GM19025 (cell line): ENCODE measurements at regions not wholly inside any gene's neighbourhood (a gene's known extent, or its start where the extent isn't known, plus 50 kb on each side); places are given as distances from the start of the nearest gene placed in this dataset.

ENCODE experiments used
- ATAC-seq: cut with Tn5 transposase; IDR thresholded peaks from one replicate; pipeline ENCODE4 v1.9.1; 2021; ENCODE audit warnings: mild to moderate bottlenecking, low read depth, moderate library complexity; ENCODE audit not compliant: unreplicated experiment

DNA sequence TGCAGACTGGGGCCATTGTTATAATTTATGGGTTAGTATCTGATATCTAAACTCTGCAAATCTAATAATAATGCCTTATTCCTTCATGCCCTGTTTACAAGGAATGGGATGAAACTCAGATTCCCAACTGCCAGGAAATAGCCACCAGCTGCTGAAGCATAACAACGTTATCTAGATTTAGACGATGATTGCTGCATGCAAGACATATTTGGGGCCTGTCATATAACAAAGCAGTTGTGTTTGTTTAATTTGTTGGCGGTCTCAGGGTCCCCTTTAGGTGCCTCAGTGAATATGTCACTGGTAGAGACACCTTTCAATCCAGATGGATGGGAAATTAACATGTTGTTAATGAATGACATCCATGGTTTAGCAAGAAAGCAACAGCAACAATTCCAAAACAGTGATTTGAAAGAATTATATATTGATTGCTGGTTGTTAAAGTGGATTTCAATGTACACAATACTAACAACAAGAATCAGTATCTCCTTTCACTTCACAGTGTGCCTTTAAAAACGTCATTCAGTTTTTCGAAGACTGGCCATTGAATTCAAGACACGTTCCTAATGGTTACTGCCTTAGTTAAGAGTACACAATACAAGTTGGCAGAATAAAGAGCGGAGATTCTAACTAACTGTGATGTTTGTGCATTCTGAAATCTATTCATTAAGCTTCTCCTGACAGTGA is 860.6 kb upstream of the CELF2 start:
- ATAC-seq: no peak

DNA sequence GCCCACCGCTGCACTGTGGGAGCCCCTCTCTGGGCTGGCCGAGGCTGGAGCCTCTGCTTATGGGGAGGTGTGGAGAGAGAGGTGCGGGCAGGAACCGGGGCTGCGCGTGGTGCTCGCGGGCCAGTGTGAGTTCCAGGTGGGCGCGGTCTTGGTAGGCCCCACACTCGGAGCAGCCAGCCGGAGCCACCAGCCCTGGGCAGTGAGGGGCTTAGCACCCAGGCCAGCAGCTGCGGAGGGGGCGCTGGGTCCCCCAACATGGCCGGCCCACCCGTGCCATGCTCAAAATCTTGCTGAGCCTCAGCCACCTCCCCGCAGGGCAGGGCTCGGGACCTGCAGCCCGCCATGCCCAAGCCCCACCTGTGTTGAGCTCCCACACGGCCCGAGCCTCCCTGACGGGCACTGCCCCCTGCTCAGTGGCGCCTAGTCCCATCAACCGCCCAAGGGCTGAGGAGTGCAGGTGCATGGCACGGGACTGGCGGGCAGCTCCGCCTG is 856.8 kb upstream of the CELF2 start:
- no peak for ATAC-seq

DNA sequence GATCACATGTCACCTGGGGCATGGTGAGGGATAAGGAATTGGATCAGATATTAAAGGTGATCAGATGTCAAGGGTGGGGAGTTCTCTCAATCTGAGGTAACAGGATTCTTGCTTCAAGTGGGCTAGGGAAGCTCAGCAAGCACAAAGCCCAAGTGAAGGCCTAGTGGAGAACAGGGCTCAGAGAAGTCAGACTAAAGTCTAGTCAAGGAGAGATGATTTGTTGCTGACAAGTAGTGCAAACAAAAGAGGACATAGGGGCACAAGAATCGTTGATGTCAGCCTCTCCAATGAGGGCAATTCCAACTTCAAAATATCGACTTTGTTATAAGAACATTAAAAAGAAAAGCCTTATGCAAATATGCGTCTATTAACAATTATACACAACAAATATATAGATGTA is 852.8 kb upstream of the CELF2 start:
- ATAC-seq: no peak

DNA sequence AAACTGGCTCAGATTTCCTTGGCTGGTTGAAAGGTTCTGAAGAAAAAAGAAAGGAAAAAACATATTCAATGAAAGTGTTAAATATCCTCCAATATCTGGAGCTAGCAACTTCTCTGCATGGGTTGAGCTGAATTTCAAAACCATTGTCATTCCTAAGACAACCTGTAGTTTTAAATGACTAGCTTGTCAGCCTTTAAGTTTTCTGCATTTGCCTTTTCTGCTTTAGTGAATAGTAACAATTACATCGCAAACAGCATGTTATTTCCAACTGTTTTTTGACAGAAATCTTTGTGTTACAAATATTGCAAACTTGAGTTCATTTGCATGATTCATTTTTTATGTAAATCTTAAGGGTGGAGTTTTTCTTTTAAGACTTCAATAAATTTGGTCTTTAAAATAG is 852.3 kb upstream of the CELF2 start:
- no peak for ATAC-seq

DNA sequence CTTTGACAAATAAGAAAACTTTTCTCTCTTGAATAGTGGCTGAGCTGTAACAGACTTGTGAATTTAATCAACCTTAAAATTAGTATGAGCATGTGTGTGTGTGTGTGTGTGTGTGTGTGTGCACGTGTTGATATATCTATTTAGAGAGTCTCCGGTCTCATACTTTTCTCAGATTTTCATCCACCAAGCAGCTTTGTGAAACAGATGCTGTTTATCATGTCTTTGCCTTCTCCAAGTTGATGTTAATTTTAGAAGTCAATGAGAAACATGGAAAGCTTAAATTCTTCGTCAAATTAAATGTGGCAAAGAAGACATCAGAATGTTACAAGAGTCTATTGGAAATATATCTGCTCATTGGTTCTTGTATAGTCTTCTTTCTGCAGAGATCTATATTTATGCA is 839.2 kb upstream of the CELF2 start:
- ATAC-seq: no peak

DNA sequence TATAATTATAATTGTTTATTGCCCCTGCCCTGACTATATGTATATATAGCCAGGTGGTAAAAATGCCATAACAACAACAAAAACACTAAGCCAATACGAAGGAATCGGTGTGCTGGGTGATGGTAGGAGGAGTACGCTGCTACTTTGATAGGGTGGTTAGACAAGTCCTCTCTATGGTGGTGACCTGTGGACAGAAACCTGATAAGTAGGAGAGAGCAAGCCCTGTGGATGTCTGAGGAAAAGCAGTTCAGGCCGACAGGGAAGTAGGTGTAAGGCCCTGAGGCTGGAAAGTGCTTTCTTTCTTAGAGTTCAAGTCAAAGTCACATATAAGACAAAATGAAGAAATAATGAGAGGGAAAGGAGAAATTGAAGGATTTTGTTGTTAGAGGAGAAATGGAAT is 823.8 kb upstream of the CELF2 start:
- no peak for ATAC-seq

DNA sequence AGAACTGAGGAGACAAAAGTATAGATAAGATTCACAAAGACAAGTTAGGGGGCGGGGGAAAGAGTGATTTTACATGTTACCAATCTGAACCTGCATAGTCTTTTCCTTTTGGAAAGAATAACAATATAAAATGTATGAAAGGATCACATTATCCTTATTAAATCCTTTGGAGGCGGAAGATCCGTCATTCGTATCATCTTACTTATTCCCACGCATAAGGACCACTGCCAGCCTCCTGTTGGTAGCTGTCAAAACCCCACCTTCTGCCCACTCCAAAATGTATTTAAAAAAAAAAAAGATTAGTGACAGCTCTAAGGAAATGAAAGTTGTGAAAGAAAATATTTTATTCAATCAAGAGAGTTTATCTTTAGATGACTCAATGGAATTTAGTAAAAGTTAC is 821.0 kb upstream of the CELF2 start:
- ATAC-seq: no peak

DNA sequence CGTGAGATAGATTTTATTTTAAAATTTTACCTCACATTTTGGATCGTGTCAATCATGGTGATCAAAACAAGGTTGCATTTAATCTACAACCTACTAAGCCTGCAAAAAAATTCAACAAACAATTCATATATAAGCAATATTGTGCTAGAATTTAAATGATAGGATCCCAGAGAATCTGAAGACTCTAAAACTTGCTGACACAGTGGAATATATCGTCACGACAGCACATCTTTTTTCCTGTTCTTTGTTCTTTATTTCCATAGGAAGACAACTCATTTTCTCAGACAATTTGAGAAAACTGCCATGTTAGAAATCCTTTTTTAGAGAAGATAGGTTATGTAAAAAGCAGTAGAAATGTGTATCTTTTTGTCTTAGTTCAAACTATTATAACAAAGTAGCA is 820.2 kb upstream of the CELF2 start:
- ATAC-seq: no peak

DNA sequence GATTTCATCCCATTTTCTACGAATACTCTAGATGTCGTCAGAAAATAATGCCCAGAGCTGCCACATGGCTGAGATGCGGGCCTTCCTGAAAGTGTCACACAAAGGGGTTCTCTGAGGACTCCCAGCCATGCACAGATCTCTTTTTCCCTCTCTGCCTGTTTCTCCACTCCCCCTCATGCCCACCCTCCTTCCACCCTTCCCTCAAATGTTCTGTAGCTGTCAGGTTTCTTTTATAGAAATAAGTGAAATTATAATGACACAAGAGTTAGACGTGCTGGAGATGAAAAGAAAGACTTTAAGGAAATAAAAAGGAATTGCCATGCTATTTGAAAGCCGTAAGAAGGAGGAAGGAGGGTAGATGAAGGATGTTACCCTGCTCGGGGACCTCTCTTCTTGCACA is 819.3 kb upstream of the CELF2 start:
- ATAC-seq: no peak

DNA sequence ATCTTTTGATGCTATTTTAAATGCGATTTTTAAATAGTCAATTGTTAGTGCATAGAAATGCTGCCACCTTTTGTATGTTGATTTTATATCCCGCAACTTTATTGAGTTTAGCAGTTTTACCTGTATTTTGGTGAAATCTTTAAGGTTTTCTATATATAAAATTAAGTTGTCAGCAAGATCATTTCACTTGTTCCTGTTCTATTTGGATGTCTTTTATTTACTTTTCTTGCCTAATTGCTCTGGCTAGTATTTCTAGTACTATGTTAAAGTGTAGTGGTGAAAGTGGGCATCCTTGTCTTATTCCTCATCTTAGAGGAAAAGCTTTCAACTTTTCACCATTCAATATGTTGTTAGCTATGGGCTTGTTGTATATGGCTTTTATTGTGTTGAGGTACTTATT is 813.3 kb upstream of the CELF2 start:
- no peak for ATAC-seq

DNA sequence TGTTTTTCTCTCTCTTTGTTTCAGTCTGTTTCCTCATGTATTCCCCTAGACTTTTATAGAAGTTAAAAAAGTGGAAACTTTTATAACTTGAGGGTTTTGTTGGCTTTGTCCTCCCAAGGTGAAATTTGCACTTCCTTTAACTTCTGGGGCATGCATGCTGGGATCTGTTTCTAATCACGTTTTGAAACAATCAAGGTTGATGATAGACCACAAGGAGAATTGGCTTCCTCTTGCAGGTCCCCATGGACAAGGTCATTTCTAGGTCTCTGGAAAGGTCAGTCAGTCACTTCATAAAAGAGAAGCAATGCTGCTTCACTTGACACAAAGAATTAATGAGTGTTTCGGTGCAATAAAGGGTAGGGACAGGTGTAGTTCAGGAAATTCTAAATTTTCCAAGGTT is 811.8 kb upstream of the CELF2 start:
- no peak for ATAC-seq

DNA sequence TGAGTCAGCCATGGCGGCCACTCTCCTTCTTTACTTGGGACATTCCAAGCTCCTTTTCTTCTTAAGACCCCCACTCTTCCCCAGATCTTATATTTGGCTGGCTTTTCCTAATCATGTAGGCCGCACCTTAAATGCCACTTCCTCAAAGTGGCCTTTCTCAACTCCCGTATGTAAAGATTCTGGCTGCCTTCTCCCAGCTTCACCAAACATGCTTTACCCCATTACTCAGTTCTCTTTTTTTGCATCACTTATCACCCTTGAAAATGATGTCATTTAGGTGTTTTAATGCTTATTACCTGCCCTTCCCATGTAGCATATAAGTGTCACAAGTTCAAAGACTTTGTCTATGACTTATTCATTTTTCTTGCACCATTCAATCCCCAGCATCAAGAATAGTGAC is 810.1 kb upstream of the CELF2 start:
- ATAC-seq: no peak

DNA sequence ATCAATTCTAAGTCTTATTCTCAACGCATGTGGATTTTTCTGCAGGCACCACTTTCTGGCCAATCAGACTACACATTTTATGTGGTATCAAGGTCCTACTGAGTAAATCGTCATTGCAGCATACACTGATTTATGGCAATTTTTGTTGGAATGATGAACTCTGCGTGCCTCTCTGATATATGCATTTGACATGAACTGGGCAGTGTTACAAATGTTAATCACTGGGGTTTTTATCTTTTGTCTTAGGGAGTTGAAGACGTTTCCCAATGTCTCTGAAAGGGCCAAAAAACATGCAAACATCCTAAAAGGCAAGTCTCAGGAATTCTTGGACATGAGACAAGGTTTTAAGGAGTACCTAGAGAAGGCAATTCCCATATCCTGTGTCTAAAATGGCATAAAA is 809.5 kb upstream of the CELF2 start:
- no peak for ATAC-seq

DNA sequence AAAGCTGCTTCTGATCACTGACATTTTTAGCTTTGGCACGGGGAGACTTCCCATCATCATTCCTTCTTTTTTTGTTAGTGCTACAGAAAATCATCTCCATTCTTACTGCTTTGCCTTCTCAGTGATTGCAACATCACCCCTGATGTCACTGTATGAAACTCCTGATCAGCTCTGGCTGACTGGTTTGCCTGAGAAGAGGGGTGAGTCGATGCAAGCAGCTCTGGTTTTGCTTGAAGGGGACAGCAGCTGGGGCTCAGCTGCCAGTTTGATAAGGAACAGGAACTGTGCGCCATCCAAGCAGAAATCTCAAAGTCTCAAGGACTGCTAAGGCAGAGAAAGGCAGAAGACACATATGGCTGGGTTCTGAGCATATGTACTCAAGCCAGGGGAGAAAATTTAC is 808.5 kb upstream of the CELF2 start:
- no peak for ATAC-seq

DNA sequence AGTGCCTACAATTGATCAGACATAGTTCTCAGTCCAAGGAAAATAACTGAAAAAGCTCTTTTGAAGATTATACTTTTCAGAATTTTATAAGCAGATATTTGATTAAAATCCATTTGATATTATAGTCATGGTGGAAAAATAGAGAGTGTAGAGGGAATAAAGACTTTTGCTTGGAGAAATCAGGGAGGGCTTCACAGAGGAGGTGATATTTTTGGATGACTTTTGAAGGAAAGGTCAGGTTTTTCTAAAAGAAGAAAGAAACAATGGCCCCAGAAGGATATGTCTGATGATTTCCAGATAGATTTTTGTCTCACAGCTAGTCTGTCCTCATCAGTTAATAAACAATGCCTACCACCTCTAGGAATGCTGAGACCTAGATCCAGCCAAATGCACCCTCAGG is 806.3 kb upstream of the CELF2 start:
- ATAC-seq: no peak

DNA sequence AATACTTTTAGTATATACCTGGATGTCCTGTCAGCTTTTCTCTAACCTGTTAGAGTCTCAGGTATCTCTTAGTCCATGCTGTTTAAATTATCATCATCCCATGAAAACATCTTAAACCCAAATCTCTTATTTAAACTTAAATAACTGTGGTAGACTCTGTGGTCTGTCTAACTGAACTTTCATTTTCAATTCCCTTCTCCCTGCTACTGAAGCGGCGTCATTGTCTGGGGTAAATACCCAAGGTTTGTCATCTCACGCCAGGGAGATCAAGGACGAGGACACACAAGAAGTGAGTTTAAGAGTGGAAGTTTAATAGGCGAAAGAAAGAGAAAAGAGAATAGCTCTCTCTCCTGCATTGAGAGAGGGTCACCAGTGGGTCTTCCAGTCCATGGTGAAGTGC is 804.4 kb upstream of the CELF2 start:
- ATAC-seq: no peak

DNA sequence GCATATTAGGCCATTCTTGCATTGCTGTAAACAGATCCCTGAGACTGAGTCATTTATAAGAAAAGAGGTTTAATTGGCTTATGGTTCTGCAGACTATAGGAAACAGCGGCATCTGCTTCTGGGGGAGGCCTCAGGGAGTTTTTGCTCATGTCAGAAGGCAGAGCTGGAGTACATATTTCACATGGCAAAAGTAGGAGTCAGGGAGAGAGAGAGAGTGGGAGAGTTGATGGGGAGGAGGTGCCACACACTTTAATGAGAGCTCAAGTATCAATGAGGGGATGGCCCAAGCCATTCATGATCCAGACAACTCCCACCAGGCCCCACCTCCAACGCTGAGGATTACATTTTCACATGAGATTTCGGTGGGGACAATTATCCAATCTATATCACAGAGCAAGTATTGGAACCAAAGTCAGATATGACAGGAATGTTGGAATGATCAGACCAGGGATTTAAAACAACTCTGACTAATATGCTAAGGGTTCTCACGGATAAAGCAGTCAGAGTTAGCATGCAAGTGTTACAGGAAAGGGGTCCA is 795.3 kb upstream of the CELF2 start:
- ATAC-seq: no peak

DNA sequence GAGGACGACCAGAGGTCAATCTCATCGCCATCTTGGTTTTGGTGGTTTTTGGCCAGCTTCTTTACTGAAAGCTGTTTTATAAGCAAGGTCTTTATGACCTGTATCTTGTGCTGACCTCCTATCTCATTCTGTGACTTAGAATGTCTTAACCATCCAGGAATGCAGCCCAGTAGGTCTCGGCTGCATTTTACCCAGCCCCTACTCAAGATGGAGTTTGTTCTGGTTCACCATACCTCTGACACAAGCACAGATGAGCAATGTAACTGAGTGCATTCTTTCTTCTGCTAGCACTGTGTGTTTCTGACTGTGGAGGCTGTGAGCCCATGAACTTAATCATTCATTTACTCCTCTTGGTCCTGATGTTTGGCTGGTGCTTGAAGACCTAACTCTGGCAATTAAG is 794.5 kb upstream of the CELF2 start:
- no peak for ATAC-seq

DNA sequence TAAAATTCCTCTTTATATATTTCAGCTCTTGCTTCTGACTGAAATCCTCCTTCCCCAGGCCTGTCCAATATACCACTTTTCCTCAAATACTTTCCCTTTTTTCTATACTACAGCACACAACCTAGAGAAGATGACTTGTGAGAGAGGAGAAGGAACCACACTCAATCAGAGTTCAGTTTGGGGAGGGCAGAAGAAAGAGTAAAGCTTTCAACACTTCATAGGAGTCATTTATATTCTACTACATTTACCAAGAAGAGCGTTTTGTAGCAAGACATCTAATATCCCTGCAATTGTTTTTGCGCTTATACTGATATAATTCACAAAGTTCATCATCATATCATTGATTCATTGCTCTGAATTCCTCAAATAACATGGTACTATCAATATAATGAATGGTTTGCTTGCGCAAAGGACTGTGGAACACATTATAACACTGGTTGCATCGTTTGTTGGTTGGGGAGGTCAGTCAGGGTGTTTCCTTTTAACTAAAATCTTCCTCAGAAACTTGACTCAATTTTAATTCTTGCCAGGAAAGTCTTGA is 792.5 kb upstream of the CELF2 start:
- ATAC-seq: no peak

DNA sequence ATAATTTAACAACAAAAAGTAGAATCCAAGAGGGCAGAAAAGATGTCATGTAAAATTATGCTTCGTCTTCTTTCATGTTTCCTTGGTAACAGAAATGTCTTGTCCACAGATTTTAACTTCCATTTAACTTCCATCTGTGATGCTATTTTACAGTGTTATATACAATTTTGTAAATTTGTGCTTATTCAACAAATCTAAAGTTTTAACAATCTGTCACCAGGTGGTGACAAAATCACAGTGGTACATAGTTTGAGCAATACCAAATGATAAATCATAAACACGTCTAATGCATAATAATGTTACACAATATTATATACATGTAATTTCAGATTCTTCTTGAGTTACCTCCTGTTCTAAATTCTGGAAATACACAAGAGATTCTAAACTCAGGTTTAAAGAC is 784.4 kb upstream of the CELF2 start:
- ATAC-seq: no peak

DNA sequence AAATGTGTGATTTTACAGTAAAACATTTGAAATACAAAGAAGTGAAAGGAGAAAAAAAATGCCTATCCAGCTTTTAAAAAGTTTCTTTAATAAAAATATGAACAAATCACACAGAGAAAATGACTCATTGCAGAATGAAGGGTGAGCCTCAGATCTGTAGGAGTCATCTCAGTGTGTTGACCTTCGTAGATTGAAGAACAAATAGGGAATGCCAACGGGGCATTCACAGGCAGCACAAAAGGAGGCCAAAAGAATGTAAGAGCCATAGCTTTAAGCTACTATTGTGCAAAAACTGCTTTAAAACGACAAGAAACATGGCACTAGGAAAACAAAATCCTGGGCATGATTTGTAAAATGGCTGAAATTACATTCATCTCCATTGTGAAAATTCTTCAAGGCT is 782.7 kb upstream of the CELF2 start:
- ATAC-seq: no peak

DNA sequence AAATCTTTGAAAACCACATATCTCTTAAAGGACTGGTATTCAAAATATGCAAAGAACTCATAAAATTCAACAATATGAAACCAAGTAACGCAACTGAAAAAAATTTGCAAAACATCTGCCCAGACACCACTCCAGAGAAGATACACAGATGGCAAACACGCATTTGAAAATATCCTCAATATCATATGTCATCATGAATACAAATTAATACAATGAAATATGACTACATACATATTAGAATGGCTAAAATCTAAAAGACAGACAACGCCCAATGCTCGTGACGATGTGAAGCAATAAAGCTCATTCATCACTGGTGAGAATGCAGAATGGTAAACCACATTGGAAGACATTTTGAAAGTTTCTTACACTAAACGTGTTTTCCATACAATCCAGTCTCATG is 770.1 kb upstream of the CELF2 start:
- ATAC-seq: no peak
